ENCODE measurements at regions not wholly inside any gene's neighbourhood (a gene's known extent, or its start where the extent isn't known, plus 50 kb on each side); places are given as distances from the start of the nearest gene placed in this dataset.

DNA sequence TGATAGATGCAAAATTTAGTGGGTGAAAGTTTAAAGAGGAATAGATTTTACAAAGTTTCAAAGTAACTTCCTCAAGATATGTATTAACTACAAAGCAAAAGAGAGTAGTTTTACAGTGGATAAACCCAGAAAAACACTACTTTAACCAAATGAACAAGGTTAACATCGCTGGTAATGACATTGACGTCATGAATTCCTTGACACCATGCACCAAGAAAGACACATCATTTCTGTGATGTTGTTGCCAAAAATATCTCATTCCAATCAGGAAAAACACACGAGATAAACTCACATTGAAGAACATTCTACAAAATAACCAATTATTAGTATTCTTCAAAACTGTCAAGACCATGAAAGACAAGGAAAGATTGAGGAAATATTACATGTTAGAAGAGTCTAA lies 605.6 kb upstream of the SETBP1 start:
- TF ChIP-seq CTCF (conservative IDR thresholded peaks at IDR 0.05 in 1 of 2, IDR thresholded peaks at IDR 0.05 in 1 of 2; ENCODE audit: low read depth in 1 of 2, low read length in 2 of 2): no peak
- TF ChIP-seq EZH2 (IDR thresholded peaks at IDR 0.05; ENCODE audit: low read length, missing control alignments): no peak
